CD4-positive, alpha-beta T cell (primary cell): ENCODE measurements at regions not wholly inside any gene's neighbourhood (a gene's known extent, or its start where the extent isn't known, plus 50 kb on each side); places are given as distances from the start of the nearest gene placed in this dataset.

Experiments
- ATAC-seq: fragments of 200-7000 bp; cut with Tn5 transposase; one replicate; pipeline ENCODE4 v1.10.0; 2022; ENCODE audit warnings: mild to moderate bottlenecking; ENCODE audit not compliant: poor library complexity
- CTCF ChIA-PET: fragments of 350-600 bp; sonication (Branson Sonifier 250); formaldehyde crosslinking; loops from one replicate; lab custom pipeline; 2021; ENCODE audit warnings: antibody characterized with exemption, inconsistent platforms; lab: Charles Lee
- POLR2A ChIA-PET: fragments of 350-600 bp; sonication (Branson Sonifier 250); formaldehyde crosslinking; loops from one replicate; lab custom pipeline; 2021; ENCODE audit warnings: antibody characterized with exemption, inconsistent platforms; lab: Charles Lee
- DNase-seq, 14 experiments: peaks; one replicate each; pipeline ENCODE4 v3.0.0-alpha.2; 2013 to 2020; ENCODE audit warnings: mixed read lengths in 2 of 14
- H3K27ac ChIP-seq, 2 donors: one replicate each; pipeline versions ENCODE4 v1.5.1 to v1.7.0; 2013; ENCODE audit warnings: low read length in 2 of 2, low read depth in 1 of 2, mild to moderate bottlenecking in 1 of 2
- H3K27me3 ChIP-seq, 2 experiments: 1 replicate in 1 of 2; 2 replicates in 1 of 2; pipeline versions ENCODE4 v1.6.1 to v1.7.0; 2013; ENCODE audit warnings: low read length in 2 of 2, control low read depth in 1 of 2, mild to moderate bottlenecking in 1 of 2, moderate library complexity in 1 of 2; ENCODE audit not compliant: insufficient read depth in 2 of 2, control insufficient read depth in 1 of 2
- H3K36me3 ChIP-seq: one replicate; pipeline ENCODE4 v1.6.1; 2013; ENCODE audit warnings: low read length, control low read depth; ENCODE audit not compliant: insufficient read depth
- H3K4me1 ChIP-seq: one replicate; pipeline ENCODE4 v1.6.1; 2013; ENCODE audit warnings: low read length, control low read depth; ENCODE audit not compliant: insufficient read depth
- H3K4me3 ChIP-seq: one replicate; pipeline ENCODE4 v1.5.1; 2013; ENCODE audit warnings: mild to moderate bottlenecking, low read length, moderate library complexity
- H3K9me3 ChIP-seq, 2 experiments: 1 replicate in 1 of 2; 2 replicates in 1 of 2; pipeline versions ENCODE4 v1.6.1 to v1.7.0; 2013; ENCODE audit warnings: low read length in 2 of 2, mild to moderate bottlenecking in 2 of 2, control low read depth in 1 of 2, moderate library complexity in 1 of 2; ENCODE audit not compliant: control insufficient read depth in 1 of 2, insufficient read depth in 1 of 2
- H3K27ac Mint-ChIP-seq: one replicate; pipeline ENCODE4 v1.8.0; 2020; ENCODE audit warnings: mixed read lengths
- H3K27me3 Mint-ChIP-seq: one replicate; pipeline ENCODE4 v1.8.0; 2021; ENCODE audit warnings: mixed read lengths
- H3K36me3 Mint-ChIP-seq: one replicate; pipeline ENCODE4 v1.8.0; 2021; ENCODE audit warnings: low read depth, mixed read lengths
- H3K4me1 Mint-ChIP-seq: one replicate; pipeline ENCODE4 v1.8.0; 2021; ENCODE audit warnings: low read depth, mixed read lengths
- H3K4me3 Mint-ChIP-seq: one replicate; pipeline ENCODE4 v1.8.0; 2020; ENCODE audit warnings: mild to moderate bottlenecking, mixed read lengths
- H3K9me3 Mint-ChIP-seq: one replicate; pipeline ENCODE4 v1.8.0; 2020; ENCODE audit warnings: mixed read lengths
- intact Hi-C, 2 experiments: fragments of 100-400 bp; cut with DNase I in 1 of 2; cut with micrococcal nuclease in 1 of 2; formaldehyde crosslinking; loops; one replicate each; pipeline versions ENCODE4 v1.15.1 to v1.9.0; 2023 to 2025; cut with DNase I, micrococcal nuclease
- TF ChIP-seq, protein P1 (sequence below): fragments of 200-600 bp; IDR thresholded peaks from one replicate; pipeline ENCODE4 v1.8.0; 2022; ENCODE audit warnings: antibody characterized with exemption, mild to moderate bottlenecking

DNA sequence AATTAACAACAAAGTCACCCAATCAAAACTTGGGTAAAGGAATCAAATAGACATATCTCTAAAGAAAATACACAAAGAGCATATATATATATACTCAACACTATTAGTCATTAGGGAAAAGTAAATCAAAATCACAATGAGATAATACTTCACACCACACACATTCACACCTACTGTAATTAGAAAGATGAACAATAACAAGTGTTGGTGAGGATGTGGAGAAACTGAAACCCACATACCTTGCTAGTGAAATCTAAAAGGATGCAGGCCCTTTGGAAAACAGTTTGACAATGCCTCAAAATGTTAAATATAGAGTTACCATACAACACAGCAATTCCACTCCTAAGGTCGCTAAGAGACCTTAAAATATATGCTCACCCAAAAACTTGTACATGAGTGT is 177.1 kb downstream of the ANKRD60 start:
- Mint-ChIP-seq H3K4me1 (no peaks in the 10 kb centered on the region), H3K27me3 (peaks cover 30% of the 10 kb centered on the region)

DNA sequence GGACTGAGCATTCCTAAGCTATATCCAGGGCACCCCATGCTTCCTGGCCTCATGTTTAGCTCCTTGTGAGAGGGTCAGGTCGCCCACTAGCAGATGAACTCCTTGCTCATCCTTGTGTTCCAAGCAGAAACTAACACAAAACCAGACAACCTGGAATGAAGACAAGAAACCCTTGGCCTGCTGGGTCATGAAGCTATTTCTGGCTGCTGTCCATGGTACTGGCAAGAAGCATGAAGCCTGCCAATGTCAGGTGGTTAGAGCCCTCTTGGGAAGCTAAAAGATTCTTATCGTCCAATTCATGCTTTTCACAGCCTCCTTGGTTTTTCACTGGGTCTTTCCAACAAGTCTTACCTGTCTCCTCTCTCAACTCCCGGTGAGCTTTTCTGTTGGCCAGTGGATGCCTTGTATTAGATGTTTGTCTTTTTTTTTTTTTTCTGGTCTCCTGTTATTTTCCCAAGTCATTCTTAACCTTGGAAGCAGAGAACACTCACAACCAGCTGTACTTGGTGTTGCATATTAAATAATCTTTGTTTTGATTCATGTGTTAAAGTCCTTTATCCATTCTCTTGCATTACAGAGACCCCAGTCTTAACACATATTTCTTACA is 180.3 kb downstream of the ANKRD60 start:
- Mint-ChIP-seq H3K27me3 (peaks cover 23% of the 10 kb centered on the region), H3K4me1 (no peaks in the 10 kb centered on the region), H3K4me3 (no peak overlapping the region), H3K27ac (no peak overlapping the region), H3K9me3 (peaks cover 5% of the 10 kb centered on the region), H3K36me3 (no peaks in the 10 kb centered on the region)
- peak in 1 of 14 experiments; percentile 3 for DNase-seq
- intact Hi-C loops = no loop called here
- H3K27ac ChIP-seq = no peak overlapping the region
- ChIA-PET POLR2A (no interaction called here), CTCF (no interaction called here)
- no peak for ATAC-seq
- no peaks in the 10 kb centered on the region for H3K36me3 ChIP-seq
- peaks cover 0 to 2% of the 10 kb centered on the region in 2 experiments for H3K27me3 ChIP-seq
- no peaks in the 10 kb centered on the region for H3K4me1 ChIP-seq
- TF ChIP-seq, protein P1, sequence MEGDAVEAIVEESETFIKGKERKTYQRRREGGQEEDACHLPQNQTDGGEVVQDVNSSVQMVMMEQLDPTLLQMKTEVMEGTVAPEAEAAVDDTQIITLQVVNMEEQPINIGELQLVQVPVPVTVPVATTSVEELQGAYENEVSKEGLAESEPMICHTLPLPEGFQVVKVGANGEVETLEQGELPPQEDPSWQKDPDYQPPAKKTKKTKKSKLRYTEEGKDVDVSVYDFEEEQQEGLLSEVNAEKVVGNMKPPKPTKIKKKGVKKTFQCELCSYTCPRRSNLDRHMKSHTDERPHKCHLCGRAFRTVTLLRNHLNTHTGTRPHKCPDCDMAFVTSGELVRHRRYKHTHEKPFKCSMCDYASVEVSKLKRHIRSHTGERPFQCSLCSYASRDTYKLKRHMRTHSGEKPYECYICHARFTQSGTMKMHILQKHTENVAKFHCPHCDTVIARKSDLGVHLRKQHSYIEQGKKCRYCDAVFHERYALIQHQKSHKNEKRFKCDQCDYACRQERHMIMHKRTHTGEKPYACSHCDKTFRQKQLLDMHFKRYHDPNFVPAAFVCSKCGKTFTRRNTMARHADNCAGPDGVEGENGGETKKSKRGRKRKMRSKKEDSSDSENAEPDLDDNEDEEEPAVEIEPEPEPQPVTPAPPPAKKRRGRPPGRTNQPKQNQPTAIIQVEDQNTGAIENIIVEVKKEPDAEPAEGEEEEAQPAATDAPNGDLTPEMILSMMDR = no peak
- H3K9me3 ChIP-seq = peaks cover 3 to 5% of the 10 kb centered on the region in 2 experiments
- H3K4me3 ChIP-seq = no peak overlapping the region

More for the DNA sequence above, 177.1 kb downstream of the ANKRD60 start:
- no peak overlapping the region for H3K4me3 ChIP-seq
- POLR2A ChIA-PET = no interaction called here
- H3K27ac ChIP-seq = no peak overlapping the region
- TF ChIP-seq, protein P1 = no peak
- peaks cover 5 to 8% of the 10 kb centered on the region in 2 experiments for H3K9me3 ChIP-seq
- H3K27me3 ChIP-seq = peaks cover 0 to 2% of the 10 kb centered on the region in 2 experiments
- H3K36me3 ChIP-seq = no peaks in the 10 kb centered on the region
- Mint-ChIP-seq H3K4me3 (no peak overlapping the region), H3K9me3 (peaks cover 5% of the 10 kb centered on the region), H3K36me3 (no peaks in the 10 kb centered on the region), H3K27ac (no peak overlapping the region)
- no peak for ATAC-seq
- intact Hi-C loops = no loop called here
- CTCF ChIA-PET = no interaction called here
- DNase-seq = no peak
- no peaks in the 10 kb centered on the region for H3K4me1 ChIP-seq

DNA sequence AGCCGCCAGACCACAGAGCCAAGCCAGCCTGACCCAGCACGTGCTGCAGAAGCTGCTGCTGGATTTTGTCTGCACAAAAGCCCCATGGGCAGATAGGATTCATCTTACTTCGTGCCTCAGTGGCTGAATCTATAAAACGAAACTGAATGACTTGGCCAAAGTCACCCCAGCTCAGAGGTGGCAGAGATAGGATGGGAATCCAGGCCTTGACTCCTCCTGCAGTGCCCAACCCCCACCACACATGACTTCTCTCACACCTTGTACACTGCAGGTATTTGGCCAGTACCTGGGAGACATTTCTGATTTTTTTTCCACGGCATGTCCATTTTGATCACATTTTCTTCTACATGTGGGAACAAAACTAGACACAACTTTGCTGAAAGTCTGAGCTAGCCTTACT is 182.1 kb downstream of the ANKRD60 start:
- Histone ChIP-seq H3K4me3 (no peak overlapping the region), H3K9me3 (peaks cover under 1 to 3% of the 10 kb centered on the region in 2 experiments), H3K27me3 (peaks cover 0 to 2% of the 10 kb centered on the region in 2 experiments), H3K4me1 (no peaks in the 10 kb centered on the region), H3K27ac (no peak overlapping the region), H3K36me3 (no peaks in the 10 kb centered on the region)
- Mint-ChIP-seq H3K36me3 (no peaks in the 10 kb centered on the region), H3K9me3 (no peaks in the 10 kb centered on the region), H3K4me3 (no peak overlapping the region), H3K27me3 (peaks cover 18% of the 10 kb centered on the region), H3K4me1 (no peaks in the 10 kb centered on the region), H3K27ac (no peak overlapping the region)
- TF ChIP-seq, protein P1 = no peak
- ChIA-PET POLR2A (no interaction called here), CTCF (no interaction called here)
- intact Hi-C loops = no loop called here
- DNase-seq (no peak), ATAC-seq (no peak)
